ENCODE measurements at regions not wholly inside any gene's neighbourhood (a gene's known extent, or its start where the extent isn't known, plus 50 kb on each side); places are given as distances from the start of the nearest gene placed in this dataset.

DNA sequence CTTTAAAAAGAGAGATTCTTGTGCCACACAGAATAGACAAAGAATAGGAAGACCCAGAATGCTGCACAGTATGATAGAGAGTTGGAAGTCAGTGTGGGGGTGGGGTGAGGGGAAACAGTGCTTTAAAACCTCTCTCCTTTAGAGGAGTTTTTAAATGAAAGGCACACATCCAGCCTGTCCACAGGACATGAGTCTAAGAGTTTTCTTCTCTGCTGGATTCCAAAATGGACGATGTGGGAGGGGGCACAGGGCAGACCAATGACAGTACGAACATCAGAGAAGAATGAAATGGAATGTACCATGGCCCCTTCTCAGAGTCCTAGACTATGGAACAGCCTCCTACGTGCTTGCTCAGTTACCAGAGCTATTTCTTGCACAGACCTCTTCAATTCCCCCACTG lies 458.2 kb upstream of the DAB1 start:
- no peak for DNase-seq (ENCODE audit: low spot score)
- no peak for TF ChIP-seq CTCF (IDR thresholded peaks at IDR 0.05; ENCODE audit: extremely low read depth, missing control alignments)

GRCh38 chr1:57881639-57882038 lies 457.8 kb upstream of the DAB1 start:
- TF ChIP-seq CTCF (IDR thresholded peaks at IDR 0.05; ENCODE audit: extremely low read depth, missing control alignments): no peak
- DNase-seq (ENCODE audit: low spot score): no peak

GRCh38 chr1:57879700-57880099 lies 455.8 kb upstream of the DAB1 start:
- no peak for DNase-seq (ENCODE audit: low spot score)
- TF ChIP-seq CTCF (IDR thresholded peaks at IDR 0.05; ENCODE audit: extremely low read depth, missing control alignments): no peak

- TF ChIP-seq CTCF (IDR thresholded peaks at IDR 0.05; ENCODE audit: extremely low read depth, missing control alignments): no peak
- DNase-seq (ENCODE audit: low spot score): no peak
These were observed 450.6 kb upstream of the DAB1 start for GRCh38 chr1:57874418-57874877.

- DNase-seq (ENCODE audit: low spot score): no peak
These were observed 449.1 kb upstream of the DAB1 start for GRCh38 chr1:57872913-57873312.

DNA sequence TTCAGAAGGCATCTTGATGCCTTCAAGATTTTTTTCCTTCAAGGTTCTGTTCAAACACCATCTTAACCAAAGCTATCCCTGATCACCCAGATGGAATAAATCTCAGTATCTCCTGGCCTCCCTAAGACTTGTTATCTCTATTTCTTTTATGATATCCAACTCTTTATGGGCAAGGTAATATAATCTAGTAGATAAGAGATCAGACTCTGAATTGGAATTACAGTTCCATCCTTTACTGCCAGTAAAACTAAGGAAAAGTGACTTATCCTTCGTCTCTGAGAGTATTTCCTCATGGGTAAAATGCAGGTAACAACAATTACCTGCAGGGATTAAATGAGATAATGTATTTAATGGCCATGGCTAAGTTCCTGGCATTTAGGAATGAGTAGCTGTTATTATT lies 445.0 kb upstream of the DAB1 start:
- TF ChIP-seq CTCF (IDR thresholded peaks at IDR 0.05; ENCODE audit: extremely low read depth, missing control alignments): no peak
- DNase-seq (ENCODE audit: low spot score): no peak

More at GRCh38 chr1:57872913-57873312, 449.1 kb upstream of the DAB1 start:
- TF ChIP-seq CTCF (IDR thresholded peaks at IDR 0.05; ENCODE audit: extremely low read depth, missing control alignments): no peak

DNA sequence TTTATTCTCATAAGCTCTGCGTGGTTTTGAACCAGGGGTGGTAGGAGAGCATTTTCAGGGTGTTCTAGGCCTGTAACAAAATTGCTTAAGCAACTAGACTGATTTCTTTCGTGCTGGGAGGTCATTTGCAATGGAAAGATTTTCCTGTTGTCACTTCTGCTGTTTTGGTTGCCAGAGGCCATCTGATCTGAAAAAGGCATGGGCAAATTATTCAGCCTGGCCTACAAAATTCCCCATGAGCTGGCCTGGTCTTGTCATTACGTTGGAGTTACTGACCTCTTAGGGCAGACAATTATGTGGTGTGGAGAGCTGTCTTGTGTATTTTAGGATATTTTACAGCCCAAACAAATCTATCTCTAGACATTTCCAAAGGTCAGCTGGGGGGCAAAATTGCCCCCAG lies 444.4 kb upstream of the DAB1 start:
- no peak for DNase-seq (ENCODE audit: low spot score)
- no peak for TF ChIP-seq CTCF (IDR thresholded peaks at IDR 0.05; ENCODE audit: extremely low read depth, missing control alignments)
